NCI-H82 treated with DMSO at 0.1 percent for 48 hours (cell line): ENCODE measurements at regions not wholly inside any gene's neighbourhood (a gene's known extent, or its start where the extent isn't known, plus 50 kb on each side); places are given as distances from the start of the nearest gene placed in this dataset.
"Not testable (repeated sequence)": the region's sequence is repeated elsewhere in the genome, so short reads cannot be mapped to it uniquely, and the experiment has no call there.

Experiments used
- DNase-seq: peaks from one replicate; lab custom pipeline; 2025; ENCODE audit not compliant: unreplicated experiment; lab: John Stamatoyannopoulos, UW

DNA sequence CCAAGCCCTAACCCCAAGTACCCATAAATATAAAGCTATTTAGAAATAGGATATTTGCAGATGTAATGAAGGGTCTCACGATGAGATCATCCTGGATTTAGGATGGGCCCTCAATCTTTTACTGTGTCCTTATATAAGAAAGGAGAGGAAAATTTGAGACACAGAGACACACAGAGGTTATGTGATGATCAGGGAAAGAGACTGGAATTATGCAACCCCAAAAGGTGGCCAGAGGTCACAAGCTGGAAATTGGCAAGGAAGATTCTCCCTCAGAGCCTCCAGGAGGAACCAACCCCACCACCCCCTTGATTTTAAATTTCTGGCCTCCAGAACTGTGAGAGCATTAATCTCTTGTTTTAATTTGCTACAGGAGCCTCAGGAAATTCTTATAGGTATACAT is 334.9 kb upstream of the PRICKLE1 start:
- DNase-seq: no peak

- DNase-seq: no peak
Measured at GRCh38 chr12:42923583-42923982, 334.0 kb upstream of the PRICKLE1 start.

DNA sequence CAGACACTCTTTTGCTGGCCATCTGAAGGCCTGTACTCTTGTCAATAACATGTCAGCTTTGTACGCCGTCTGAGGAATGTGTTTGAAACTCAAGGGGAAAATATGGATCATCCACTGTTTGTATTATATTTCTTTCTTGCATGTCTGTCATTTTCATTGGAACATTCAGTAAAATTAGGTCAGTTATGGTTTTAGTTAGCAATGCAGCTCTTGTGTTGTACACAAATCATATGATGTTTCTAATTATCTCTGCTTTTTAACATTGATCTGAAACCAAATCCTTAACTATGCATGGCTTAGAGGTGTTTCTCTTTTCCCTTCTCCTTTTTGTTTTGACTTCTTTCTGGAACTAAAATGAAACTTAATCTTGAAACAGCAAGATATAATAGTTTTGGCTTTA is 333.6 kb upstream of the PRICKLE1 start:
- no peak for DNase-seq

DNA sequence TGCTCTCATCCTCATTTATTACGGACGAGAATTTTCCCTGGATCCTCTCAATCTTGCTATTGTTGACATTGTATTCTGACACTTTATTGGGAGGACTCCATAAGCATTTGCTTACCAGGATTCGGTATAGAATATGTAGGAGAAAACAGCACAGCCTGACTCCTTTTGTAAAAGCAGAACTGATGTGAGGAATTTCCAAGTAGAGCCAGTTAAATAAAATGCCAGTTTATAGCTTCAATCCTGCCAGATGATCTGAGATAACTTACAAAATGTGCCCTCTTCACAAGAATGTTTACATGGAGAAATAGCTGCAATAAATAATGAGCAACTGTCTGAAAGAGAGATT is 332.9 kb upstream of the PRICKLE1 start:
- DNase-seq: no peak

- no peak for DNase-seq
Measured at GRCh38 chr12:42921741-42922504, 332.4 kb upstream of the PRICKLE1 start.

- no peak for DNase-seq
Measured at GRCh38 chr12:42919691-42920090, 330.1 kb upstream of the PRICKLE1 start.

DNA sequence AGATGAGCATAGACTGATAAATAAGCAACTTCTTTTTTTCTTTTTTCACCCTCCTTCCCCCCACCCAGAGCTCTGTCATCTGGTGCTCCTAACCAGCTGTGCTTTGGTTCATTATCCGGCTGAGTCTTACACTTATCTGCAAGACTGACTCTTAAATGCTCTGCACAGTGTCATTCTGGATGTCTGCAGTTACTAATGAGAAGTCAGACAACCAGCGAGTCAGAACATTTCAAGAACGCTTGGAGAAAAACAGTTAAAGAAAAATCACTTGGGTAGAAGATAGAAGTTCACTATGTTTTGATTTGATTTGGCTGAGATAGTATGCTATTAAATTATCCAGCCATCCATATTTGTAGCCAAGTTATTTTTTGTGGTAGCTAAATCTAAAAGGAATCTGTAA is 328.9 kb upstream of the PRICKLE1 start:
- DNase-seq: no peak

- no peak for DNase-seq
Measured at GRCh38 chr12:42916143-42916542, 326.6 kb upstream of the PRICKLE1 start.

DNA sequence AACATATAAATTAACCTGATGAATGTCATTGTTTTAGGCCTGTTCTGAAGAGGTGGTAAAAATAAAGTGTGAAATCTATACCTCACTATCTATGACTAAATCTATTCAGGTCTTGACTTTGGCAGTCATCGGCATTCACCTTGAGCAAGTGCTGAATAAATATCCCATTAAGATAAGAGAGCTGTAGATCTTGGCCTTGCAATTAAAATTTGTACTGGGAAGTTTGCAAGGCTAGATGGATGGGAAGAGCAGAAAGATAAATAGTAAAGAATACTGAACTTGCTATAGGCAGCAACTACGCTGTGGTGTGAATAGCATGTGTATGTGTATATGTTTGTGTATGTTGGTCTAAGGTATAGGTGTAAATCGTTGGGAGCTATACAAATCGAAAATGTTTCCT is 325.9 kb upstream of the PRICKLE1 start:
- DNase-seq: no peak

GRCh38 chr12:42912367-42912766 is 322.8 kb upstream of the PRICKLE1 start:
- no peak for DNase-seq

- DNase-seq: no peak
Measured at GRCh38 chr12:42910656-42911055, 321.1 kb upstream of the PRICKLE1 start.

GRCh38 chr12:42908712-42909111 is 319.2 kb upstream of the PRICKLE1 start:
- no peak for DNase-seq

DNA sequence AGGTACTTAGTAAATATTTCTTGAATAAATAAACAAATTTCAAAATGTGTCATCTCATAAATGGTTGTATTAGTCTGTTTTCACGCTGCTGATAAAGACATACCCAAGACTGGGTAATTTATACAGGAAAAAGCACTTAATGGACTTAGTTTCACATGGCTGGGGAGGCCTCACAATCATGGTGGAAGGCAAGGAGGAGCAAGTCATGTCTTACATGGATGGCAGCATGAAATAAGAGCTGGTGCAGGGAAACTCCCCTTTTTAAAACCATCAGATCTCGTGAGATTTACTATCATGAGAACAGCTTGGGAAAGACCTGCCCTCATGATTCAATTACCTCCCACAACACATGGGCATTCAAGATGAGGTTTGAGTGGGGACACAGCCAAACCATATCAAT is 317.3 kb upstream of the PRICKLE1 start:
- not testable (repeated sequence) for DNase-seq

GRCh38 chr12:42905419-42905705 is 315.8 kb upstream of the PRICKLE1 start:
- DNase-seq: no peak

DNA sequence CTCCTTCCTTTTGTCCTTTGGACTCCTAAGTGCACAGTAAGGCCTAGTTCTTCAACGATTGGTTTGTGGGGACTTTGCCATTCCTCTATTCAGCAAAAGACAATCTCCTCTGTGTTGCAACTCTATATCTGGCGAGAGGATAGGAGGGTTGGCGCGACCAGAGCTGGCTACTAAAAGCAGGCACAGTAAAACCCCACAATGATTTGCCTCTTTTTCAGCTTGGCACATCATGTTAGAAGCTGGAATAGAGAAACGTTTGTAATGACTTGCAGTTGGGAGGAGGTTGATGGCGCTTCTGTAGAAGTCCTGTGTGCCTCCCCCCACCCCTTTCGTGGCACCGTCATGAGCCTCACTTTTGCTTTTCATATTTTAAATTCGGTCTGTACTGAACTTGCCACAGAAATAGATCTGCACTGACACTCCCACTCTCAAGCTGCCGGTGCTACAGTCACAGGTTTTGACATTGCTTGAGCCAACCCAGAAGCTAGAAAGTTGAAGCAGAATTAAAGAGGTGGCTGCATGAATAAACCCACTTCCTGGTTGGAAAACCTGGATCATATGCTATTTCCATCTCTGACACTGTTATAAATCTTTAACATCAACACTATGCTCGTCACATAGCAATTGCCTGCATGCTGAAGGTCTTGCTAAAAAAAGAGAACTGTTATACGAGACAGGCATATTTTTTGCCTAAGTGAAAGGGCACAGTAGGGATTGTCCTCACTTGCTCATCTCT is 315.3 kb upstream of the PRICKLE1 start:
- DNase-seq: no peak

DNA sequence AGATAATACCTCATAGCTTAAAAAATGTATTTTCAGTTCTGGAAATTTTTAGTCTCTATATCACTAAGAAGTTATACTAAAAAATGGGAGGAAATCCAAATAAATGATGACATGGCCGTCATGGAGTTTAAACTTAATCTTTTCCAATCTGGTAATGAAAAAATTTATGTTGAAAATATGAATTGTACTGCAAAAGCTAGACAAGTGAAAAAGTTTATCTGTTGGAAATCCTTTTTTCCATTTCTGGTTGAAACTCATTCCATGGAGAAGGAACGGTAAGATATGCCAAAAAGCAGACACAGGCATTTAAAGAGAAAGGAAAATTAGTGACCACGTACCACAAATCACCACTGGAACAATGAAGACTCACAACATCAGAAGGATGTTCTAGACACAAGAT is 314.2 kb upstream of the PRICKLE1 start:
- no peak for DNase-seq

GRCh38 chr12:42902001-42902400 is 312.5 kb upstream of the PRICKLE1 start:
- DNase-seq: no peak

DNA sequence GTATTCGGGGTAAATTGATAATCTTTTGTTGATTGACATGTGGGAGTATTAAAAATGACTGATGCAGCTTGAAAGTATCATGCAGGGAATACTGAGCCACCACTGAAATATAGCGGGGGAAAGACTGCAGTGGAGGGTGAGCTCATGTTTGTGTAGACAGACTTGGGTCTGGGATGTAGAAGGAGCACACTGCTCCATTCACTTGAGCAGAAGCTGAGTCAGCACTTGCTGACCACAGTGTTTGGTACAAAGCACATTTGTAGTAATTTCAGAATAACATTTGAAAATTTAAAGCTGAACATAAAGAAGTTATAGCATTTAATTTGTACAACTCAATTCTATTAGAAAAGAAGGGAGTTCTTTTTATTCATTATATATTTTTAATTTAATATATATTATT is 304.3 kb upstream of the PRICKLE1 start:
- no peak for DNase-seq

- DNase-seq: no peak
Measured at GRCh38 chr12:42892702-42893551, 303.4 kb upstream of the PRICKLE1 start.

DNA sequence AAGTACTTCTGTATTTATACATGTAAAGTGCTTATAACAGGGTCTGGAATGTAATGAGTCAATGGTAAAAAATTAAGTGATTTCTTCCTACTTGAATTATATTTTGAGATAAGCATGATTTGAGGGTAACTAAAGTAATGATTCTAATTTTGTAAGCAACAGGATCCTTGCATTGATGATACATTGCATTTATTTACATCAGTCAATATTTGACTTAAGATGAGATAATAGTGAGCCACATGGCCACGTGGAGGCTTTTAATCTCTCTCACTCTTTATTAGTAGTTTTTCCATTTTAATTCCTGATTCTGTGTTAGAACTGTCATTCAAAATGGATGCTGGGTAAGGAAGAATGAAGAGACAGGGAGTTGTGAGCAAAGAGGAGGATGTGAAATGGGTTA is 298.1 kb upstream of the PRICKLE1 start:
- DNase-seq: no peak

GRCh38 chr12:42886160-42886559 is 296.6 kb upstream of the PRICKLE1 start:
- no peak for DNase-seq

DNA sequence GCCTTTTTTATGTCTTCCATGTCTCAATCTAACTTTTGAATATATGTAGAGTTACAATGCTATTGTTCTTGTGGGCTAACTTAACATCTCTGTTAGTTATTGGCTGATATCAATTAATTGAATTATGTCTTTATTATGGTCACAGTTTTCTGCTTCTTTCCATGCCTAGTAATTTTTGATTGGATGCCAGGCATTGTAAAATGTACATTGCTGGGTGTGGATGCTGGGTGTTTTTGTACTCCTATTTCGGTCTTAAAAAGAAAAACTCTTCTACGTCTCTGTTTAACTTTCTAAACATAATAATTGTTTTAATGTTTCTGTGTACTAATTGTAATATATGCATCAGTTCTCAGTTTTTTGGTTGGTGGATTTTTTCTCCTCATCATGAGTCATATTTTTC is 296.1 kb upstream of the PRICKLE1 start:
- DNase-seq: no peak
